Loucy (cell line): ENCODE measurements at regions not wholly inside any gene's neighbourhood (a gene's known extent, or its start where the extent isn't known, plus 50 kb on each side); places are given as distances from the start of the nearest gene placed in this dataset.

ENCODE experiments used
- H2AFZ ChIP-seq: fragments of 200-600 bp; sonication (generic); 2 replicates; pipeline ENCODE4 v1.6.0; 2016; ENCODE audit warnings: antibody characterized with exemption, mild to moderate bottlenecking, low read length, moderate library complexity
- H3F3A ChIP-seq: fragments of 200-600 bp; 2 replicates; pipeline ENCODE4 v1.6.0; 2016; ENCODE audit warnings: antibody characterized with exemption, low read depth, mild to moderate bottlenecking
- H3K27me3 ChIP-seq: fragments of 200-600 bp; sonication (generic); 2 replicates; pipeline ENCODE4 v1.6.1; 2014; ENCODE audit warnings: low read length, mild to moderate bottlenecking; ENCODE audit not compliant: insufficient read depth, poor library complexity, severe bottlenecking
- H3K36me3 ChIP-seq: fragments of 200-600 bp; sonication (generic); 2 replicates; pipeline ENCODE4 v1.6.1; 2016; ENCODE audit warnings: low read length; ENCODE audit not compliant: insufficient read depth
- H3K4me1 ChIP-seq: fragments of 200-600 bp; sonication (generic); 2 replicates; pipeline ENCODE4 v1.5.1; 2014; ENCODE audit warnings: low read length, mild to moderate bottlenecking; ENCODE audit not compliant: insufficient read depth, poor library complexity, severe bottlenecking
- H3K4me2 ChIP-seq: fragments of 200-600 bp; sonication (generic); 2 replicates; pipeline ENCODE4 v1.6.0; 2014; ENCODE audit warnings: antibody characterized with exemption, low read length, low read depth, mild to moderate bottlenecking; ENCODE audit not compliant: poor library complexity, severe bottlenecking
- H3K4me3 ChIP-seq: fragments of 200-600 bp; sonication (generic); 2 replicates; pipeline ENCODE4 v1.5.1; 2014; ENCODE audit warnings: low read length, mild to moderate bottlenecking, mixed read lengths; ENCODE audit not compliant: poor library complexity, severe bottlenecking
- H3K79me2 ChIP-seq: fragments of 200-600 bp; sonication (generic); 2 replicates; pipeline ENCODE4 v1.6.1; 2014; ENCODE audit warnings: low read length; ENCODE audit not compliant: insufficient read depth
- H3K9ac ChIP-seq: fragments of 200-600 bp; sonication (generic); 2 replicates; pipeline ENCODE4 v1.6.0; 2014; ENCODE audit warnings: mild to moderate bottlenecking, low read depth, low read length, moderate library complexity; ENCODE audit not compliant: poor library complexity, severe bottlenecking
- H3K9me2 ChIP-seq: fragments of 200-600 bp; sonication (generic); replicated peaks from 2 replicates; pipeline ENCODE4 v1.6.1; 2016; ENCODE audit warnings: low read depth, low read length, mixed read lengths
- H3K9me3 ChIP-seq: fragments of 200-600 bp; sonication (generic); 2 replicates; pipeline ENCODE4 v1.6.1; 2014; ENCODE audit warnings: mild to moderate bottlenecking, antibody characterized with exemption, low read length, low read depth; ENCODE audit not compliant: insufficient read depth
- H4K20me1 ChIP-seq: fragments of 200-600 bp; sonication (generic); 2 replicates; pipeline ENCODE4 v1.6.0; 2014; ENCODE audit warnings: antibody characterized with exemption, low read length, mild to moderate bottlenecking; ENCODE audit not compliant: insufficient read depth, poor library complexity, severe bottlenecking
- CTCF ChIP-seq: fragments of 200-600 bp; sonication (generic); conservative IDR thresholded peaks from 2 replicates; pipeline ENCODE4 v1.5.1; 2014; ENCODE audit warnings: mild to moderate bottlenecking, antibody characterized with exemption, low read length
- EZH2phosphoT487 ChIP-seq: fragments of 200-600 bp; IDR thresholded peaks from 2 replicates; pipeline ENCODE4 v1.6.1; 2018; ENCODE audit warnings: antibody characterized with exemption, mild to moderate bottlenecking, moderate library complexity, borderline replicate concordance

- Histone ChIP-seq H3F3A (no peaks in the 10 kb centered on the region), H3K9ac (no peak overlapping the region), H3K79me2 (no peaks in the 10 kb centered on the region), H3K4me3 (no peak overlapping the region), H3K4me1 (no peaks in the 10 kb centered on the region), H2AFZ (no peak overlapping the region), H4K20me1 (no peaks in the 10 kb centered on the region), H3K9me3 (no peaks in the 10 kb centered on the region), H3K27me3 (no peaks in the 10 kb centered on the region), H3K4me2 (no peak overlapping the region), H3K36me3 (no peaks in the 10 kb centered on the region), H3K9me2 (no peaks in the 10 kb centered on the region)
- TF ChIP-seq EZH2phosphoT487: no peak
- TF ChIP-seq CTCF: no peak
Measured at GRCh38 chr10:64275001-64275400, 753.8 kb downstream of the REEP3 start.

- Histone ChIP-seq H3F3A (no peaks in the 10 kb centered on the region), H3K36me3 (no peaks in the 10 kb centered on the region), H3K4me2 (no peak overlapping the region), H4K20me1 (no peaks in the 10 kb centered on the region), H3K9me2 (no peaks in the 10 kb centered on the region), H3K79me2 (no peaks in the 10 kb centered on the region), H3K4me1 (no peaks in the 10 kb centered on the region), H3K4me3 (no peak overlapping the region), H3K9me3 (no peaks in the 10 kb centered on the region), H2AFZ (no peak overlapping the region), H3K9ac (no peak overlapping the region), H3K27me3 (no peaks in the 10 kb centered on the region)
- TF ChIP-seq EZH2phosphoT487: no peak
- TF ChIP-seq CTCF: no peak
Measured at GRCh38 chr10:64275774-64276173, 754.6 kb downstream of the REEP3 start.

GRCh38 chr10:64277536-64277935, 756.3 kb downstream of the REEP3 start:
- Histone ChIP-seq H4K20me1 (no peaks in the 10 kb centered on the region), H3K36me3 (no peaks in the 10 kb centered on the region), H3K4me1 (no peaks in the 10 kb centered on the region), H3K79me2 (no peaks in the 10 kb centered on the region), H3F3A (no peaks in the 10 kb centered on the region), H3K9me3 (no peaks in the 10 kb centered on the region), H2AFZ (no peak overlapping the region), H3K27me3 (no peaks in the 10 kb centered on the region), H3K4me3 (no peak overlapping the region), H3K9me2 (no peaks in the 10 kb centered on the region), H3K4me2 (no peak overlapping the region), H3K9ac (no peak overlapping the region)
- TF ChIP-seq EZH2phosphoT487: no peak

GRCh38 chr10:64283621-64284020, 762.4 kb downstream of the REEP3 start:
- Histone ChIP-seq H4K20me1 (no peaks in the 10 kb centered on the region), H3F3A (no peaks in the 10 kb centered on the region), H3K9ac (no peak overlapping the region), H3K79me2 (no peaks in the 10 kb centered on the region), H3K4me1 (no peaks in the 10 kb centered on the region), H3K4me2 (no peak overlapping the region), H2AFZ (no peak overlapping the region), H3K36me3 (no peaks in the 10 kb centered on the region), H3K9me2 (no peaks in the 10 kb centered on the region), H3K27me3 (no peaks in the 10 kb centered on the region), H3K9me3 (no peaks in the 10 kb centered on the region), H3K4me3 (no peak overlapping the region)
- no peak for TF ChIP-seq CTCF
- no peak for TF ChIP-seq EZH2phosphoT487
